H1 (cell line): ENCODE measurements at regions not wholly inside any gene's neighbourhood (a gene's known extent, or its start where the extent isn't known, plus 50 kb on each side); places are given as distances from the start of the nearest gene placed in this dataset.

Source experiments
- CTCF ChIA-PET: fragments of 300-600 bp; sonication (Branson Sonifier 250); formaldehyde crosslinking; loops from one replicate; lab custom pipeline; 2021; ENCODE audit not compliant: partially characterized antibody; lab: Charles Lee
- POLR2A ChIA-PET: fragments of 300-600 bp; sonication (Branson Sonifier 250); formaldehyde crosslinking; loops from one replicate; lab custom pipeline; 2021; ENCODE audit warnings: inconsistent platforms; ENCODE audit not compliant: partially characterized antibody; lab: Charles Lee
- DNase-seq, 2 experiments: peaks; one replicate each; pipeline versions ENCODE4 v3.0.0 to v3.0.0-alpha.2; 2010 to 2022; ENCODE audit warnings: low spot score in 2 of 2, low read depth in 1 of 2, mixed read lengths in 1 of 2
- FAIRE-seq: peaks from 2 replicates; lab custom pipeline; 2011; peaks lifted over from hg19 to GRCh38; lab: Jason Lieb, UNC
- H2AFZ ChIP-seq: 2 replicates; pipeline ENCODE4 v1.8.1; 2012; ENCODE audit warnings: low read length, inconsistent platforms
- H2AK5ac ChIP-seq: 2 replicates; pipeline ENCODE4 v1.6.1; 2013; ENCODE audit warnings: low read depth, low read length
- H2BK120ac ChIP-seq: replicated peaks from 2 replicates; pipeline ENCODE3; 2013; ENCODE audit warnings: low read depth, low read length, inconsistent platforms
- H2BK12ac ChIP-seq: 2 replicates; pipeline ENCODE4 v1.6.1; 2013; ENCODE audit warnings: low read depth, low read length
- H2BK15ac ChIP-seq: 2 replicates; pipeline ENCODE4 v1.6.1; 2013; ENCODE audit warnings: low read length
- H2BK20ac ChIP-seq: 2 replicates; pipeline ENCODE4 v1.6.1; 2013; ENCODE audit warnings: low read length
- H2BK5ac ChIP-seq: 2 replicates; pipeline ENCODE4 v1.6.1; 2013; ENCODE audit warnings: low read depth, low read length
- H3K14ac ChIP-seq: 2 replicates; pipeline ENCODE4 v1.6.1; 2013; ENCODE audit warnings: inconsistent platforms; ENCODE audit not compliant: insufficient read length
- H3K18ac ChIP-seq: 2 replicates; pipeline ENCODE4 v1.6.1; 2013; ENCODE audit warnings: low read length; ENCODE audit errors: extremely low read depth
- H3K23ac ChIP-seq: 2 replicates; pipeline ENCODE4 v1.6.1; 2013; ENCODE audit warnings: inconsistent platforms; ENCODE audit not compliant: insufficient read length
- H3K23me2 ChIP-seq: 2 replicates; pipeline ENCODE4 v1.6.1; 2013; ENCODE audit warnings: low read depth, low read length
- H3K27ac ChIP-seq: 2 replicates; pipeline ENCODE4 v1.6.1; 2011; ENCODE audit warnings: low read depth, low read length, inconsistent platforms
- H3K27me3 ChIP-seq, 4 experiments: replicated peaks in 1 of 4; 1 replicate in 1 of 4; 2 replicates in 3 of 4; pipeline versions ENCODE4 v1.6.1 to v1.8.1; 2011 to 2013; ENCODE audit warnings: low read length in 3 of 4, mild to moderate bottlenecking in 3 of 4, inconsistent platforms in 2 of 4, mixed read lengths in 2 of 4, moderate library complexity in 1 of 4; ENCODE audit not compliant: control insufficient read depth in 3 of 4, insufficient read depth in 3 of 4; ENCODE audit errors: extremely low read depth in 1 of 4
- H3K36me3 ChIP-seq, 4 experiments: 2 replicates each; pipeline versions ENCODE4 v1.6.1 to v1.8.1; 2011 to 2013; ENCODE audit warnings: mild to moderate bottlenecking in 4 of 4, low read length in 3 of 4, moderate library complexity in 2 of 4, control low read depth in 1 of 4, inconsistent platforms in 1 of 4; ENCODE audit not compliant: insufficient read depth in 4 of 4, control insufficient read depth in 2 of 4
- H3K4ac ChIP-seq: replicated peaks from 2 replicates; pipeline ENCODE3; 2013; ENCODE audit warnings: low read length, low read depth, mixed read lengths, inconsistent platforms; ENCODE audit not compliant: insufficient read length
- H3K4me1 ChIP-seq, 4 experiments: replicated peaks in 1 of 4; 1 replicate in 1 of 4; 2 replicates in 3 of 4; pipeline versions ENCODE4 v1.6.1 to v1.8.1; 2011 to 2013; ENCODE audit warnings: low read length in 3 of 4, inconsistent platforms in 2 of 4, mixed read lengths in 1 of 4; ENCODE audit not compliant: insufficient read depth in 4 of 4, control insufficient read depth in 3 of 4
- H3K4me2 ChIP-seq, 2 experiments: 2 replicates each; pipeline versions ENCODE4 v1.6.1 to v1.8.1; 2011 to 2013; ENCODE audit warnings: low read depth in 2 of 2, low read length in 2 of 2, control low read depth in 1 of 2, inconsistent platforms in 1 of 2, mild to moderate bottlenecking in 1 of 2; ENCODE audit not compliant: insufficient read depth in 1 of 2
- H3K4me3 ChIP-seq, 4 experiments: fragments of 200-600, 300-600 bp in 1 of 4; sonication (generic), shearing (Covaris generic), sonication (Bioruptor Twin) in 1 of 4; 2 replicates each; pipeline versions ENCODE4 v1.5.1 to v1.8.1; 2011 to 2016; ENCODE audit warnings: low read length in 4 of 4, low read depth in 3 of 4, control low read depth in 2 of 4, inconsistent platforms in 2 of 4, mild to moderate bottlenecking in 2 of 4, mixed read lengths in 1 of 4, moderate library complexity in 1 of 4; ENCODE audit not compliant: insufficient read depth in 2 of 4; ENCODE audit errors: extremely low read depth in 1 of 4
- H3K56ac ChIP-seq: replicated peaks from 2 replicates; pipeline ENCODE3; 2013; ENCODE audit warnings: low read depth, mild to moderate bottlenecking, mixed read lengths, low read length, inconsistent platforms; ENCODE audit not compliant: insufficient read length
- H3K79me1 ChIP-seq: 2 replicates; pipeline ENCODE4 v1.6.1; 2013; ENCODE audit warnings: low read depth, low read length, control low read depth
- H3K79me2 ChIP-seq, 2 experiments: 2 replicates each; pipeline versions ENCODE4 v1.6.1 to v1.8.1; 2012 to 2013; ENCODE audit warnings: low read length in 2 of 2, mild to moderate bottlenecking in 2 of 2, inconsistent platforms in 1 of 2; ENCODE audit not compliant: insufficient read depth in 2 of 2, control insufficient read depth in 1 of 2
- H3K9ac ChIP-seq, 4 experiments: replicated peaks in 1 of 4; 1 replicate in 1 of 4; 2 replicates in 3 of 4; pipeline versions ENCODE4 v1.6.1 to v1.8.1; 2011 to 2013; ENCODE audit warnings: low read depth in 3 of 4, low read length in 3 of 4, control low read depth in 2 of 4, mild to moderate bottlenecking in 2 of 4, moderate library complexity in 2 of 4, inconsistent platforms in 1 of 4; ENCODE audit errors: extremely low read depth in 1 of 4
- H3K9me3 ChIP-seq, 2 experiments: 2 replicates each; pipeline versions ENCODE4 v1.6.1 to v1.8.1; 2012 to 2013; ENCODE audit warnings: mild to moderate bottlenecking in 2 of 2, moderate library complexity in 2 of 2, control low read depth in 1 of 2, inconsistent platforms in 1 of 2, low read depth in 1 of 2, low read length in 1 of 2, mixed read lengths in 1 of 2; ENCODE audit not compliant: insufficient read depth in 2 of 2
- H4K20me1 ChIP-seq, 2 experiments: replicated peaks in 1 of 2; 2 replicates each; pipeline versions ENCODE3 to v1.8.1; 2011 to 2013; ENCODE audit warnings: inconsistent platforms in 2 of 2, low read length in 2 of 2, mild to moderate bottlenecking in 1 of 2; ENCODE audit not compliant: insufficient read depth in 2 of 2, control insufficient read depth in 1 of 2
- H4K5ac ChIP-seq: 2 replicates; pipeline ENCODE4 v1.6.1; 2013; ENCODE audit warnings: low read length, low read depth, mixed read lengths, inconsistent platforms; ENCODE audit not compliant: insufficient read length
- H4K8ac ChIP-seq: 2 replicates; pipeline ENCODE4 v1.8.0; 2013; ENCODE audit warnings: mild to moderate bottlenecking, moderate library complexity, low read length, inconsistent platforms; ENCODE audit not compliant: insufficient read depth; ENCODE audit errors: extremely low read depth
- H4K91ac ChIP-seq: replicated peaks from 2 replicates; pipeline ENCODE3; 2013; ENCODE audit warnings: low read length, mixed read lengths, inconsistent platforms; ENCODE audit not compliant: insufficient read length
- ASH2L ChIP-seq: fragments of 200-600, 300-600 bp; sonication (generic); IDR thresholded peaks from one replicate; pipeline ENCODE4 v1.7.1; 2017; ENCODE audit warnings: low read length
- CBX8 ChIP-seq: fragments of 300-800, 300-1000 bp; sonication (generic); IDR thresholded peaks from 2 replicates; pipeline ENCODE4 v1.7.1; 2016; ENCODE audit warnings: low read depth, low read length, borderline replicate concordance
- NANOG ChIP-seq: IDR thresholded peaks from 2 replicates; pipeline ENCODE4 v1.6.1; 2011; ENCODE audit warnings: low read length, low read depth, mild to moderate bottlenecking, inconsistent platforms; ENCODE audit not compliant: insufficient read depth, poor library complexity, severe bottlenecking
- NRF1 ChIP-seq: IDR thresholded peaks from 2 replicates; pipeline ENCODE4 v1.6.1; 2011; ENCODE audit warnings: mild to moderate bottlenecking, low read depth, low read length, improper control_type of control experiment
- RFX5 ChIP-seq: IDR thresholded peaks from 2 replicates; pipeline ENCODE4 v1.6.1; 2011; ENCODE audit warnings: low read depth, low read length, improper control_type of control experiment, borderline replicate concordance
- RNF2 ChIP-seq: fragments of 200-900, 300-1000 bp; sonication (generic); IDR thresholded peaks from 2 replicates; pipeline ENCODE4 v1.7.1; 2016; ENCODE audit warnings: borderline replicate concordance, low read depth, mild to moderate bottlenecking, antibody characterized with exemption, low read length; ENCODE audit not compliant: poor library complexity, severe bottlenecking; ENCODE audit errors: missing control alignments
- TCF12 ChIP-seq: IDR thresholded peaks from 2 replicates; pipeline ENCODE4 v1.6.1; 2011; ENCODE audit warnings: low read depth, mild to moderate bottlenecking, low read length
- WGBS, 2 experiments: shearing (Covaris generic) in 1 of 2; methylation state at CpG; one replicate each; pipeline versions ENCODE4 v1.1.6 to v1.1.7; 2013 to 2015; ENCODE audit warnings: low lambda C conversion rate in 2 of 2, mixed read lengths in 2 of 2, inconsistent platforms in 1 of 2, low coverage in 1 of 2, missing lambda C conversion rate in 1 of 2; ENCODE audit not compliant: insufficient replicate concordance in 2 of 2, insufficient coverage in 1 of 2, insufficient read length in 1 of 2; ENCODE audit errors: extremely low coverage in 1 of 2, missing lambda C conversion rate in 1 of 2; 5-methylcytosine and 5-hydroxymethylcytosine counted together
- TF ChIP-seq, protein P1 (sequence below): IDR thresholded peaks from 2 replicates; pipeline ENCODE4 v1.6.1; 2012; ENCODE audit warnings: inconsistent platforms
- TF ChIP-seq, protein P2 (sequence below): IDR thresholded peaks from 2 replicates; pipeline ENCODE4 v1.6.1; 2012; ENCODE audit warnings: inconsistent platforms

DNA sequence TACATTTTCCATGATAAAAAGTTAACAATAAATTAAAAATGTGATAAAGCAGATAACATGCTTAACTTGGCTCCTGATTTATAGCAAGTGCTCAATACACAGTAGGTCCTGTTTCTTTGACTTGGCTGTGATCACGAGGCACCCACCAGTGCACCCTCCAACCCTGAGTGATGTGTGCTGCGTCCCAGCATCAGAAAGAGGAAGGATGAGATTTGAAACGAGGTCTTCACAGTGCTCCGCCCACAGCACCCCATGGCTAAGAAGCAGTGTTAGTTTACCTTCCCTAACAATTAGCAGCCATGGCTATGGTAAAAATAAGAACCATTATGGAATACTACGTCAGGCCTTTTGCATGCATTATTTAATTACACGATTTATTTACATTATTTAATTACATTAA lies 292.0 kb upstream of the ZMIZ1 start:
- ChIA-PET POLR2A (interaction anchor here (0.7 to 1.0 kb wide), 2 partner anchors 14 to 57 kb away, joined by 3 read pairs; no protein-coding TSS in a partner anchor), CTCF (interaction anchor here (1.5 kb wide), 1 partner anchor 14 kb away, joined by 4 read pairs; no protein-coding TSS in a partner anchor)
- H3K9ac ChIP-seq = no peak overlapping the region
- TF ChIP-seq, protein P1, sequence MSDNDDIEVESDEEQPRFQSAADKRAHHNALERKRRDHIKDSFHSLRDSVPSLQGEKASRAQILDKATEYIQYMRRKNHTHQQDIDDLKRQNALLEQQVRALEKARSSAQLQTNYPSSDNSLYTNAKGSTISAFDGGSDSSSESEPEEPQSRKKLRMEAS = no peak
- TF ChIP-seq TCF12 (no peak), CBX8 (no peak), NRF1 (no peak), RFX5 (no peak), NANOG (no peak), ASH2L (no peak), RNF2 (no peak)
- TF ChIP-seq, protein P2, sequence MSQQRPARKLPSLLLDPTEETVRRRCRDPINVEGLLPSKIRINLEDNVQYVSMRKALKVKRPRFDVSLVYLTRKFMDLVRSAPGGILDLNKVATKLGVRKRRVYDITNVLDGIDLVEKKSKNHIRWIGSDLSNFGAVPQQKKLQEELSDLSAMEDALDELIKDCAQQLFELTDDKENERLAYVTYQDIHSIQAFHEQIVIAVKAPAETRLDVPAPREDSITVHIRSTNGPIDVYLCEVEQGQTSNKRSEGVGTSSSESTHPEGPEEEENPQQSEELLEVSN = no peak
- no peak overlapping the region for H3K27ac ChIP-seq
- no peak overlapping the region for H3K4me3 ChIP-seq
- H3K9me3 ChIP-seq = no peaks in the 10 kb centered on the region
- no peak overlapping the region for H2BK12ac ChIP-seq
- H3K4ac ChIP-seq = no peak overlapping the region
- no peak overlapping the region for H3K56ac ChIP-seq
- H4K91ac ChIP-seq = no peak overlapping the region
- no peaks in the 10 kb centered on the region for H3K23me2 ChIP-seq
- no peak overlapping the region for H3K14ac ChIP-seq
- H3K18ac ChIP-seq = no peak overlapping the region
- H3K79me2 ChIP-seq = no peaks in the 10 kb centered on the region
- H2BK120ac ChIP-seq = no peak overlapping the region
- WGBS, 2 experiments = 75% methylated on average over 6 of the region's 6 CpGs; no CpG with 5 or more reads in 1 of the 2 experiments
- no peak overlapping the region for H4K5ac ChIP-seq
- H2AK5ac ChIP-seq = no peak overlapping the region
- no peak overlapping the region for H3K4me2 ChIP-seq
- no peaks in the 10 kb centered on the region for H3K36me3 ChIP-seq
- DNase-seq (no peak), FAIRE-seq (no peak)
- H3K4me1 ChIP-seq = peaks cover 0 to 10% (median 2%) of the 10 kb centered on the region in 4 experiments; a peak in 3 of 7 replicates
- no peaks in the 10 kb centered on the region; a peak in 2 of 7 replicates for H3K27me3 ChIP-seq
- no peaks in the 10 kb centered on the region for H4K20me1 ChIP-seq
- H4K8ac ChIP-seq = no peak overlapping the region
- no peaks in the 10 kb centered on the region for H3K79me1 ChIP-seq
- H2BK5ac ChIP-seq = no peak overlapping the region
- no peak overlapping the region for H2BK15ac ChIP-seq
- no peak overlapping the region for H2AFZ ChIP-seq
- H3K23ac ChIP-seq = no peak overlapping the region
- H2BK20ac ChIP-seq = no peak overlapping the region
